GM04504 (cell line): ENCODE measurements at regions not wholly inside any gene's neighbourhood (a gene's known extent, or its start where the extent isn't known, plus 50 kb on each side); places are given as distances from the start of the nearest gene placed in this dataset.
"Not testable (repeated sequence)": the region's sequence is repeated elsewhere in the genome, so short reads cannot be mapped to it uniquely, and the experiment has no call there.

Experiments used
- DNase-seq: peaks from one replicate; pipeline ENCODE4 v3.0.0-alpha.2; 2012; ENCODE audit warnings: low read depth

GRCh38 chr1:148386031-148386398, 97.1 kb downstream of the PPIAL4G start:
- DNase-seq: not testable (repeated sequence)

DNA sequence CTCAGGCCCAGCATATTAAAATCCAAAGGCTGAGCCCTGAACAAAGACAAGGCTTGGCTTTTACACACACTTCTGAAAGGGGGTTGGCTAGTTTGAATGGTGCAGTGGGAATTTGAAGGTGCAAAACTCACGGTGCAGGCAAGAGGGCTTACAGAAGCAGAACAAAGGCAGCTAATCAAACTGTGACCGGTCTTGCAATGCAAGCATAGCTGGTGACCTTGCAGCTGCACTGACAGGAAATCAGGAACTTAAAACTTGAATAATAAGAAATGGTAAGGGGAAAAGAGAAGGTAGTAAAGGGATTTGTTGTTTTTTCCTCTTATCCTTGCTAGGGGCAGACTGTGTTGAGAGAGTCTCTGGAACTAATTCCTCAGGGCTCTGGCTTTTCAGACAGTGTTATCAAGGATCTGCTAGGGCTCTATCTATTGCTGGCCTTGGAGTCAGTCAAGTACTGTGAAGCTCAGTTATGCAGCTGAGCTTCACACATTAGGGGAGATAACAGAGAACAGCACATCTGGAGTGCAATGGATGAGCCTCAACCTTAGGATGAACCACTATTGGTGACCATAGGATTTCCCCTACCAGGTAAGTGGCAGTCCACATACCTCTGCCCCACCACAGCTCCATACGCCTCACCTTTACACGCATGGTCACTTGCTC, 97.6 kb downstream of the PPIAL4G start:
- DNase-seq: no peak

GRCh38 chr1:148383966-148384365, 99.1 kb downstream of the PPIAL4G start:
- DNase-seq: no peak

GRCh38 chr1:148379697-148380096, 103.4 kb downstream of the PPIAL4G start:
- no peak for DNase-seq

GRCh38 chr1:148379170-148379500, 104.0 kb downstream of the PPIAL4G start:
- no peak for DNase-seq

- DNase-seq: not testable (repeated sequence)
Observed at GRCh38 chr1:148377992-148378391, 105.1 kb downstream of the PPIAL4G start.

- not testable (repeated sequence) for DNase-seq
Observed at GRCh38 chr1:148377045-148377444, 106.1 kb downstream of the PPIAL4G start.

GRCh38 chr1:148374101-148374500, 109.0 kb downstream of the PPIAL4G start:
- DNase-seq: no peak

DNA sequence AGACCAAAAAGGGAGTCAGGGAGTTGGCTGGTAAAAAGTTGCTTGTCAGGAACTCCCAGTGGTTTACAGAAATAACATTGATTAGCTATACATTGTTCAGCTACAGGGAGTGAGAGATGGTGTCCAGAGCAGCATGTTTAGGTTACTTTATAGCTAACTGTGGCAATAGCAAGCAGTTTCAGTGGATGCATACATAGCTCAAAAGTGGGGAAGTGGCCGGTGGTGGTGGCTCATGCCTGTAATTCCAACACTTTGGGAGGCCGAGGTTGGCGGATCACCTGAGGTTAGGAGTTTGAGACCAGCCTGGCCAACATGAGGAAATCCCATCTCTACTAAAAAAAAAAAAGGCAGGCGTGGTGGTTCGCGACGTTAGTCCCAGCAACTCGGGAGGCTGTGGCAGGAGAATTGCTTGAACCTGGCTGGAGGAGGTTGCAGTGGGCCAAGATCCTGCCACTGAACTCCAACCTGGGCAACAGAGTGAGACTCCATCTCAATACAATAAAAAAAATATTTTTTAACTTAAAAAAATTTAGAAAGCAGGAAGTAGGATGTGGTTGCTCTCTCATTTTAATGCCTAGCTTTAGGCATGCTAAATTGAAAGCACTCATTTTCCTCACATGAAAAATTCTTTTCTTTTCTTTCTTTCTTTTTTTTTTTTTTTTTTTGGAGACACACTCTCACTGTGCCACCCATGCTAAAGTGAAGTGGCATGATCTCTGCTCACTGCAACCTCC, 109.7 kb downstream of the PPIAL4G start:
- no peak for DNase-seq

DNA sequence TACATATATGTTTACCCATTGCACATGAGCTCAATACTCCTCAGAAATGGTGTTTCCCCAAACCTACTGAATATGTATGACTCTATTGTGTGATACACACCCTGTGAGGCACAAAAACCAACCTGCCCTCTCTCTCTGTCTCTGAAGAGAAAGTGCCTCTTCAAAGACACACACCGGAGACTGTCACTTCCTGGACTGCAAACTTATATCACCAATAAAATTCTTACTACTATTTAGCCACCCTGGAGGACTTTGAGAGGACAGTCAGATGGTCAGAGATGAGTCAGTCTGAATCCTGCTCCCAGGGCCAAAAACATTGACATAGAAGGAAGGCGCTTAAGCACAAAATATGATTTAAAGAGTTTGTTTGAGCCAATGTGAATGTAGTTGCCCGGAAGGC, 110.4 kb downstream of the PPIAL4G start:
- DNase-seq: no peak

GRCh38 chr1:148372051-148372726, 110.9 kb downstream of the PPIAL4G start:
- not testable (repeated sequence) for DNase-seq

DNA sequence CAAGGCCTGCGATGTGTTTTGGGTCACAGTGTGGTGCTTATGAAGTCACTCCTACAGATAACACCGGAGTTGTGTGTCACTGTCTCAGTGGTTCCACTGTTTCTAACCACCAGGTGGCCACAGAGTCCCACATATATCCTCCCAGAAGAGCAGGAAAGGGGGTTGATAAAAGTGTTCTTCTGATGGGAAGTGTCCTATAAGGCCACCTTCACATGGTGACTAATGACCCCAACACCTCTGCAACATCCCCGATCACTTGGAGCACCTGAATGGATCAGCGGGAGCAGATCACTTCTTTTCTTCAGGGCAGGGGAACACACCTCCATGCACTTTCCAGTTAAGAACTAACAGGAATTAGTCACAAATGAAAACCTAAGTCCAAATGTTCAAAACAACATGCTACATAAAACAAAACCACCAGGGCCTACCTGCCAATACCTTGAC, 111.5 kb downstream of the PPIAL4G start:
- peak; percentile 37 for DNase-seq

DNA sequence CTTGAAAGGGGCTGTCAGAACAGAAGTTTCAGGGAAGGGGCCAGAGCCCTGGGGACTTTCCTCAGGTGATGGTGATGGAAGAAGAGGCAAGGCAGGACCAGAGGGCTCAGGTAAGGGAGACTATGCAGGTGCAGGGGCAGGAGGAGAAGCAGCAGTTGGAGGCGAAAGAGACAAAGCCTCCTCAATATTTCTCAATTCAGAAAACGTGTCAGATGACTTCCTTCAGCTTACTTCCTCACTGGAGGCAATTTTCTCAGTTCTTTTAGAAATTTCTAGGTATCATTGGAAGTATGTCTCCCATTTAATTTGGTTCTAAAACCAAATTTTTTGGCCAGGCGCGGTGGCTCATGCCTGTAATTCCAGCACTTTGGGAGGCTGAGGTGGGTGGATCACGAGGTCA, 112.4 kb downstream of the PPIAL4G start:
- DNase-seq: not testable (repeated sequence)

GRCh38 chr1:148367596-148367995, 115.5 kb downstream of the PPIAL4G start:
- no peak for DNase-seq

- DNase-seq: not testable (repeated sequence)
Observed at GRCh38 chr1:148366136-148366753, 116.9 kb downstream of the PPIAL4G start.

DNA sequence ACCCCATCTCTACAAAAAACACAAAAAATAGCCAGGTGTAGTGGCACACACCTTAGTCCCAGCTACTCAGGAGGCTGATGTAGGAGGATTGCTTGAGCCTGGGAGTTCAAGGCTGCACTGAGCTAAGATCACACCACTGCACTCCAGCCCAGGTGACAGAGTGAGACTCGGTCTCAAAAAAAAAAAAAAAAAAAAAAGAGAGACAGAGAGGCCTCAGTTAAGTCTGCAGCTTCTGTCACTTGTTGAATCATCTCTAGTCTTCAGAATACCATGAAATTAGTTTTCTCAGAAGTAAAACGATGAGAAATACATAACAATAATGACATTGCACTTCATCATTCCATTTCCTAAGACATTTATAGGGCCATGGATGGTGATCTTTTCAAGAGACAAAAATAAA, 118.0 kb downstream of the PPIAL4G start:
- not testable (repeated sequence) for DNase-seq

DNA sequence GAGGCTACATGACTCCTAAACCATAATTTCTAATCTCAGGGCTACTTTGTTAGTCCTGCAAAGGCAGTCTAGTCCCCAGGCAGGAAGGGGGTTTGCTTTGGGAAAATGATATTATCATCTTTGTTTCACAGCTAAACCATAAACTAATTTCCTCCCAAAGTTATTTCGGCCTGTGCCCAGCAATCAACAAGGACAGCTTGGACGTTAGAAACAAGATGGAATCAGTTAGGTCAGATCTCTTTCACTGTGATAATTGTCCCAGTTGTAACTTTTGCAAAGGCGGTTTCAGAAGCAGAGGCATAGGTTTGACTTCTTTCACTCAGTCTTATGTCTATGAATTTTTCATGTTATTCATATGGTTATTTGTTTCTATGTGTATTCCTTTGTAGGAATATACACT, 119.1 kb downstream of the PPIAL4G start:
- DNase-seq: not testable (repeated sequence)

- DNase-seq: no peak
Observed at GRCh38 chr1:148363439-148363810, 119.7 kb downstream of the PPIAL4G start.

GRCh38 chr1:148362626-148363438, 120.3 kb downstream of the PPIAL4G start:
- no peak for DNase-seq

DNA sequence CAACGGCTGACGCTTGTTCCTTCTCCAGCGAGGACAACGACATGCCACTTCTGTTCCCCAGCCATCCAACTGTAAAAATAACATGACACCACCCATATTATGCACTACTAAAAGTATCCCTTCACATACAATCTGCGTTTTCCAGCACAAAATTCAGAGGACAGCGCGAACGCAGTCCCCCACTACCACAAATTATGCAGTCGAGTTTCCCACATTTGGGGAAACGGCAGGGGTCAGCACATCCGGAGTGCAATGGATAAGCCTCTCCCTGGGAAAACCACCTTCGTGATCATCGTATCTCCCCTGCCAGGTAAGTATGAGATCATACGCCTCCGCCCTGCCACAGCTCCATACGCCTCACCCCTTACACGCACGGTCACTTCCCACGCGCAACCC, 120.9 kb downstream of the PPIAL4G start:
- no peak for DNase-seq

DNA sequence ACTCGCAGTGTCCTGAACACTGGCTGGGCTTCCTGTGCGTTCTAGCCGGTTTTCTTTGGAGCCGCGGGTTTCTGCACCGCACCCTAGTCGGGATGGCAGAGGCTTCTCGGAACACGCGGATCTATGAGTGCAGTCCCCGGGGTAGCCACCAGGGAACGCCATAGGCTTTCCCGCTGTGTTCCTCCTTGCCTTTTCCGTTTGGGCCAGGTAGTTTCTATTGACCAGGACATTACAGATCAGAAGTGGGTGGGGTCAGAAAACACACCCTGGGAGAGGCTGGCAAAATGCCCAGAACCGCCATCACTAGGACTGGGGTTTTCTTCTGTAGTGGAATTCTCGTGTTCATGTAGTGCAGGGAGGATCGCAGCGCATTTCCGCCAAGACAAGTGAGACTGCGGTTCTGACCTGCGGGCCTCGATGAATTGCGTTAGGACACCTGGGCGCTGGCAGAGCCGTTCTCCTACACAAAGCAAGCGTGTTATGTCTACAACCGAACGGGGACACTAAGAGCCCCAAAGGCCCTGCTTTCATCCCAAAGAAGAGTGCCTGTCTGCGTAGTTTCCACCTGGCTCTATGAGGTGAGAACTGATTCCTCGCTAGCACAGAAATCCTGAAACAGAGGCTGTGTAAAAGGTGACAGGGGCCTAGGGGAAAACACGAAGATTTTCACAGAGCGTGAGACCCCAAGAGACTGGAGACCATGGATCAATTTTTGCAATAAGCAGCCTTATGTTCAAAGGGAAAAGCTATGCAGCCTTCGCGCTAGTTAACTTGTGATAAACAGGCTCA, 121.5 kb downstream of the PPIAL4G start:
- DNase-seq: not testable (repeated sequence)
